SK-N-SH treated with all-trans-retinoic acid at 6 μM for 48 hours (cell line): ENCODE measurements at regions not wholly inside any gene's neighbourhood (a gene's known extent, or its start where the extent isn't known, plus 50 kb on each side); places are given as distances from the start of the nearest gene placed in this dataset.

Experiments
- ATAC-seq: fragments of 200-7000 bp; cut with Tn5 transposase; 3 replicates; pipeline ENCODE4 v1.9.1; 2020; ENCODE audit warnings: mild to moderate bottlenecking, moderate library complexity
- ARNTL ChIP-seq: fragments of 450-650 bp; formaldehyde crosslinking; IDR thresholded peaks from 2 replicates; pipeline ENCODE4 v1.5.0; 2020; ENCODE audit warnings: low read depth, mild to moderate bottlenecking, moderate library complexity, borderline replicate concordance
- BACH2 ChIP-seq: fragments of 250-450 bp; sonication (Bioruptor Pico); IDR thresholded peaks from 2 replicates; pipeline ENCODE4 v1.9.0; 2021; ENCODE audit warnings: mild to moderate bottlenecking, borderline replicate concordance
- CREB5 ChIP-seq: fragments of 250-450 bp; sonication (Bioruptor Pico); IDR thresholded peaks from 2 replicates; pipeline ENCODE4 v1.5.1; 2020; ENCODE audit warnings: low read depth, mild to moderate bottlenecking, moderate library complexity
- CSDC2 ChIP-seq: fragments of 250-450 bp; sonication (Bioruptor Pico); IDR thresholded peaks from 2 replicates; pipeline ENCODE4 v1.5.0; 2020; ENCODE audit warnings: mild to moderate bottlenecking, moderate library complexity
- ESRRG ChIP-seq: fragments of 250-450 bp; sonication (Bioruptor Pico); IDR thresholded peaks from 2 replicates; pipeline ENCODE4 v1.6.1; 2021; ENCODE audit warnings: mild to moderate bottlenecking
- GLIS3 ChIP-seq: fragments of 250-450 bp; sonication (Bioruptor Pico); IDR thresholded peaks from 2 replicates; pipeline ENCODE4 v1.5.0; 2020; ENCODE audit warnings: mild to moderate bottlenecking, moderate library complexity
- ISL1 ChIP-seq: fragments of 250-450 bp; sonication (Bioruptor Pico); IDR thresholded peaks from 2 replicates; pipeline ENCODE4 v2.1.2; 2022; ENCODE audit warnings: mild to moderate bottlenecking, moderate library complexity
- OSR1 ChIP-seq: fragments of 250-450 bp; sonication (Bioruptor Pico); IDR thresholded peaks from 2 replicates; pipeline ENCODE4 v1.8.0; 2022; ENCODE audit warnings: moderate library complexity, mild to moderate bottlenecking, inconsistent platforms
- PATZ1 ChIP-seq: fragments of 250-450 bp; sonication (Bioruptor Pico); IDR thresholded peaks from 2 replicates; pipeline ENCODE4 v1.8.0; 2020; ENCODE audit warnings: mild to moderate bottlenecking, moderate library complexity, borderline replicate concordance
- RARB ChIP-seq: fragments of 250-450 bp; sonication (Bioruptor Pico); IDR thresholded peaks from 2 replicates; pipeline ENCODE4 v1.8.0; 2021; ENCODE audit warnings: mild to moderate bottlenecking, moderate library complexity
- SNAI2 ChIP-seq: fragments of 250-450 bp; sonication (Bioruptor Pico); IDR thresholded peaks from 2 replicates; pipeline ENCODE4 v1.5.0; 2020; ENCODE audit warnings: mild to moderate bottlenecking, moderate library complexity
- TOX ChIP-seq: fragments of 250-450 bp; sonication (Bioruptor Pico); IDR thresholded peaks from 2 replicates; pipeline ENCODE4 v1.8.0; 2021; ENCODE audit warnings: mild to moderate bottlenecking, moderate library complexity, borderline replicate concordance
- TSHZ2 ChIP-seq: fragments of 250-450 bp; sonication (Bioruptor Pico); IDR thresholded peaks from 2 replicates; pipeline ENCODE4 v1.5.0; 2020; ENCODE audit warnings: mild to moderate bottlenecking, moderate library complexity
- ZC3H10 ChIP-seq: fragments of 250-450 bp; sonication (Bioruptor Pico); IDR thresholded peaks from 2 replicates; pipeline ENCODE4 v1.5.1; 2021; ENCODE audit warnings: mild to moderate bottlenecking, moderate library complexity
- ZFP3 ChIP-seq: fragments of 250-450 bp; sonication (Bioruptor Pico); IDR thresholded peaks from 2 replicates; pipeline ENCODE4 v1.5.0; 2020; ENCODE audit warnings: mild to moderate bottlenecking, moderate library complexity
- ZFP30 ChIP-seq: fragments of 450-650 bp; formaldehyde crosslinking; IDR thresholded peaks from 2 replicates; pipeline ENCODE4 v1.5.0; 2022; ENCODE audit warnings: mild to moderate bottlenecking, moderate library complexity
- ZNF565 ChIP-seq: fragments of 450-650 bp; formaldehyde crosslinking; conservative IDR thresholded peaks from 2 replicates; pipeline ENCODE4 v1.5.0; 2020; ENCODE audit warnings: low read depth, mild to moderate bottlenecking, moderate library complexity
- ZNF8 ChIP-seq: fragments of 450-650 bp; formaldehyde crosslinking; IDR thresholded peaks from 2 replicates; pipeline ENCODE4 v1.5.0; 2020; ENCODE audit warnings: mild to moderate bottlenecking, moderate library complexity
- TF ChIP-seq, protein P1 (sequence below): fragments of 250-450 bp; sonication (Bioruptor Pico); IDR thresholded peaks from 2 replicates; pipeline ENCODE4 v1.8.0; 2021; ENCODE audit warnings: low read depth, mild to moderate bottlenecking, moderate library complexity, borderline replicate concordance

DNA sequence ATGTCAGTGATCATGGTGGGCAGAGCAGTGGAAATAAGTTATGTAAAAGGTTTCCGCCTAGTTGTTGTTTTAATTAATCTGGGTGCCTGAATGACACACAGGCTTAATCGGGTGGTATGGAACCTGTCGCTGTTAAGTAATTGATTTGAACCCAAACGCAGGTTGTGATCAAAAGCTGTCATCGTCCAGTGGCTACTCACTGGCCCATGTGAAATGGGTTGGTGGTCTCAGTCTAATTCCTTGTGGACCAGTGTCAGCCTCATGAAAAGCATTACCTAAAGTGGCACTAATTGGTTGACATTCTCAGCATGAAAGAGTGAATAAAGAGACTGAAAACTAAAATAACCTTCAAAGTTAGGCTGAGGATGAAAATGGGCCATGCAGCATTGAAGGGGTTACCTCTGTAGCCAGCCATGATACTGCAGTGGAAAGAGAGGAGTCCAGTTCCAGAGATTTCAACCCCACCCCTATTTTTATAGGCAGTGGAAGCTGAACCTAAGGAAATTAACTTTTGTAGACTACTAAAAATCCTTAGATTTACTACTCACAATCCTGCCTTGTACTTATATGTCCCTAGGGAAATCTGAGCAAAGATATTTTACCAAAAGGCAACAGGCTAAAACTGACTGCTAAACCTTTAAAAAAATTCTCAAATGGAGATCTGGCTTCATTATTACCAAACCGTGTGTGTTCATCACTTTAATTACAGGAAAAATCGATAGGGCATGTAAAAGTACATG is 251.7 kb upstream of the TENM3 start:
- no peak for ATAC-seq
- no peak for TF ChIP-seq ISL1 (CRISPR knock-in tag)
- no peak for TF ChIP-seq ESRRG (CRISPR knock-in tag)
- TF ChIP-seq OSR1: no peak
- no peak for TF ChIP-seq ARNTL (CRISPR knock-in tag)
- no peak for TF ChIP-seq ZNF565 (CRISPR knock-in tag)
- TF ChIP-seq PATZ1: no peak
- TF ChIP-seq TOX: no peak
- no peak for TF ChIP-seq ZC3H10 (CRISPR knock-in tag)
- no peak for TF ChIP-seq TSHZ2 (CRISPR knock-in tag)
- no peak for TF ChIP-seq ZFP3 (CRISPR knock-in tag)
- no peak for TF ChIP-seq CSDC2 (CRISPR knock-in tag)
- TF ChIP-seq, protein P1, sequence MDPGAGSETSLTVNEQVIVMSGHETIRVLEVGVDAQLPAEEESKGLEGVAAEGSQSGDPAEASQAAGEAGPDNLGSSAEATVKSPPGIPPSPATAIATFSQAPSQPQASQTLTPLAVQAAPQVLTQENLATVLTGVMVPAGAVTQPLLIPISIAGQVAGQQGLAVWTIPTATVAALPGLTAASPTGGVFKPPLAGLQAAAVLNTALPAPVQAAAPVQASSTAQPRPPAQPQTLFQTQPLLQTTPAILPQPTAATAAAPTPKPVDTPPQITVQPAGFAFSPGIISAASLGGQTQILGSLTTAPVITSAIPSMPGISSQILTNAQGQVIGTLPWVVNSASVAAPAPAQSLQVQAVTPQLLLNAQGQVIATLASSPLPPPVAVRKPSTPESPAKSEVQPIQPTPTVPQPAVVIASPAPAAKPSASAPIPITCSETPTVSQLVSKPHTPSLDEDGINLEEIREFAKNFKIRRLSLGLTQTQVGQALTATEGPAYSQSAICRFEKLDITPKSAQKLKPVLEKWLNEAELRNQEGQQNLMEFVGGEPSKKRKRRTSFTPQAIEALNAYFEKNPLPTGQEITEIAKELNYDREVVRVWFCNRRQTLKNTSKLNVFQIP: no peak

DNA sequence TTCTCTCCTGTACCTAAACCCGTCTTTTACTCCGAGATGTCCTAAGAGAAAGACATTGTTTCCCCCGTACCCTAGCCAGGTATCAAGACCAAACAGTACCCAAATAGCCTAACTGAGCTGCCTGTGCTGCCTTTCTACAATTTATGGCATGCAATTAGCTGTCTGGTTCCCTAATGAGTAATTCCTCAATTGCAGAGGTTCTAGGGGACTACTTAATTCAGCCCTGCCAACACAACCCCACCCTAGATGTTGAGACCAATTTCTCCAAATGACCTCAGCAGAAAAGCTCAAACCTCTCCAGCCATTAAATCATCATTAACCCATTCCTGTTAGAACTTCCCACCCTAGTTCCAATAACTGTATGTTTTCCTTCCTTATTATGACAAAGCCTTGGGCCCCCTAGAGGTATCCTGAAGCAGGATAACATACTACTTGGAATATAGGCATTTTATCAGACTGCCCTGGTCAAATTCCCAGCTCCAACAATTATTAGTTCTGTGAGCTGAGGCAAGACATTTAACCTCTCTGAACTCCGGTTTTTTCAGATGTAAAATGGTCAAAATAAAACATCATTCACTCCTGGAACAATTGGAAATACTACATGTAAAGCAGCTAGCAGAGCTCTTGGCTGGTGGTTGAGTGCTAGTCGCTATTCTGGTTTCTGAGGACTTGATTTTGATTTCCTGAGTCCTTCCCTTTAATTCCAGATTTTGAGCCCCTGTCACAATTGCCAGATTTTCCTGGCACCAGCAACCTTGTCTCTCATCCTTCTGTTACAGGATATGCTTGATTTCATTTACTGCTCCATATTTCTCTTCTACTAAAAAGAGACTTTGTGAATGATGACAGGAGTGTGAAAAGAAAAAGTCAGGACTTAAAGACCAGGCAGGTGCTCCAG is 244.6 kb upstream of the TENM3 start:
- TF ChIP-seq ZNF565 (CRISPR knock-in tag) (no peak), PATZ1 (no peak), GLIS3 (CRISPR knock-in tag) (no peak), ISL1 (CRISPR knock-in tag) (no peak), BACH2 (CRISPR knock-in tag) (no peak), SNAI2 (CRISPR knock-in tag) (no peak), ZC3H10 (CRISPR knock-in tag) (no peak), TSHZ2 (CRISPR knock-in tag) (no peak), CREB5 (CRISPR knock-in tag) (no peak), TOX (no peak), ARNTL (CRISPR knock-in tag) (no peak), ZFP3 (CRISPR knock-in tag) (no peak), RARB (no peak), ZNF8 (CRISPR knock-in tag) (no peak), CSDC2 (CRISPR knock-in tag) (no peak), ZFP30 (CRISPR knock-in tag) (no peak)
- TF ChIP-seq, protein P1: no peak
- TF ChIP-seq, all 23 proteins: peak for 0
- no peak for ATAC-seq
